ENCODE measurements at regions not wholly inside any gene's neighbourhood (a gene's known extent, or its start where the extent isn't known, plus 50 kb on each side); places are given as distances from the start of the nearest gene placed in this dataset.
"Not testable (repeated sequence)": the region's sequence is repeated elsewhere in the genome, so short reads cannot be mapped to it uniquely, and the experiment has no call there.

DNA sequence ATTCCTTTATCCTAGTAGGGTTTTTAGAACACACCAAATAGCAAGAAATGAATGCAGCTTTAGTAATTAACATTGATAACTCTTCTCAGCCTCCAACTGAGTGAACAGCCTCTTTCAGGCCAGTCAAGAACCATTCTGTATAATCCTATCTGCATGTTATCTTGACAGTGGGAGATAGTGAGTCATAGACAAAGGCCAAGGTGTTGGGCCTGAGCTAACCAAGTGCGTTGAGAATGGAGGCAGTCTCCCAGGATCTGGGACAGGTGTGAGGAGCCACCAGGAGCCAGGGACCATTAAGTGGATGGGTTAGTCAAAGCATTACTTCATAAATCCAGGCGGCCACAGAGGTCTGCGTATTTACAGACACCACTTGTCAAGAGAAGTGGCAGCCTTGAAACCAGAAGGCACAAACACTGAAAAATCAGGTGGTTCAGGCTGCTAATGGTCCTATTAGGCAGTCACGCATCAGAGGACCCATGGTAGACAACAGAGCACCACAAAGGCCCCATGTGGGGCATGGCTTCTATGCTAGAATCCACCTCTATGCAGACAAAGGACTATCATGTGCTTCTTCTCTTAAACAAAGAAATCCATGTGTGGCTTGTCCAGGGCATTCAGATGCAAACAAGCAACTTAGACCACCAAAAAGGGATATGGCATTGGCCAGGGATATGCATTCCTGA, 409.7 kb upstream of the PIK3R1 start:
- DNase-seq, result no peak

DNA sequence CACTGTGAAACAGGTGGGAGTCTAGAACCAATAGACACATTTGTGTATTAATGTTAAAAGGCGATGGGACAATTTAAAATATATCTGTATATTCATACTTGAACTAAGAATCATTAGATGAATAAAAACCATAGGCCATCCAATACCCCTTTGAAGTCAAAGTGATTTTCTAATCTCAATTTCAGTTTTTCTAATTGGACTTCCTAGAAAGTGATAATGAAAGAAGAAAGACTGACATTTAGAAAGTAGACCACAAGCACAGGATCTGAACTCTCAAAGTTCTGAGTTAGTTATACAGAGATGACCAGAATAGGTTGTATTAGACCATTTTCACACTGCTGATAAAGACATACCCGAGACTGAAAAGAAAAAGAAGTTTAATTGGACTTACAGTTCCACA, 412.8 kb upstream of the PIK3R1 start:
- no peak for DNase-seq

DNA sequence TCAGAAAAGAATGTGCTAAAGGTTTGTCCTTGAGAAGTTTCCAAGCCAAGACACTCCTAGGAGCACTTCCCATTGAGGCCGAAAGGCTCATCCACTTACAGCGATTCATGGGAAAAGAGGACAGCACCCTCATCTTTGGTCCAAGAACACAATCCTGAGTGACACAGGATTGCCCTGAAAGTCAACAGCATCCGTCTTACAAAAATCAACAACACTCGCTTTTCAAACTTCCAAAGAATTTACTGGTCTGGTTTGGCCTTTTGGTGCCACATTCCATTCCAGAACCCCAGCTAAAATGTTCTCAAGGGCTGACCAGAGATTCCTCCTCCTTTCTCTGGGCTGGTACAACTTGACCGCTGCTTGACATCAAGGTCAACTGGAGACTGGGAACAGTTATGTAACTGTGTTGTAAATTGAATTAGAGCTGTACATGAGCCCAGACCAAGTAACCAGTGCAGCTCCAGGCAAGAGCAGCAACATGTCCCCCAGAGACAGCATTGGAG, 415.8 kb upstream of the PIK3R1 start:
- DNase-seq, result no peak

GRCh38 chr5:67798470-67798869, 417.1 kb upstream of the PIK3R1 start:
- DNase-seq, result not testable (repeated sequence)

GRCh38 chr5:67795781-67796477, 419.6 kb upstream of the PIK3R1 start:
- DNase-seq, result no peak

DNA sequence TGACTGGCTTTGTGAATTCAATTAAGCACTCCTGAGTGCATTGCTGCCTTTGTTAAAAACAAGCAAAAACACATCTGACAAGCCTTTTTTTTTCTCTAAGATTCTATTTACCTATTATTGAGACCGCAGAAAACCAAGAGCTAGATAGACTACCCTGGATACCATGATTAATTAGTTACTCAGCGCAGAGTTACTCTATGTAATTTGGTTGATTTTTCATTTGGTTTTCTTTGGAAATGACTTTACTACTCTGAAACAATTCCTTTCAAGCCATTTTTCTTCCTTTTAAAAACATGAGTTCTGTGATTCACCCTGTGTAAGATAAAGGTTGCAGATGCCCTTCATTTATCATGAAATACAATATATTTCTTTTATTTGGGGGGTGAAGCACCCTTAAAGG, 421.6 kb upstream of the PIK3R1 start:
- DNase-seq, result no peak

DNA sequence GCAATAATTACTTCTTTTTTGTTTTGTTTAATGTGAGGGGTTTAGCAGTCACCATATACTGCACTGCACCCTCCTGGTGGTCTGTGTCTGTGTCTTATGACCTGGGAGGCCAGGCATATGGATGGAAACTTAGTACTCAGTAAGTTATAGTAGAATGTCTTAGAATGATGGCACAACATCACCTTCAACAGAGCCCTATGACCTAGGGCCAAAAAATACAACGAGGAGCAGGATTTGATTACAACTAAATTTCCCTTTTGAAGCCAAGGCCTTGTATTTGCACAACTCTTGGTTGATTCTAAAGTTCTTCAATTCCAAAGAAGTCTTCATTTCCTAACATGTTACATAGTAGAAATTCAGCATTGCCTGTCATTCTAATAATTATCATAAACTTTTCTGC, 422.1 kb upstream of the PIK3R1 start:
- DNase-seq, result no peak

DNA sequence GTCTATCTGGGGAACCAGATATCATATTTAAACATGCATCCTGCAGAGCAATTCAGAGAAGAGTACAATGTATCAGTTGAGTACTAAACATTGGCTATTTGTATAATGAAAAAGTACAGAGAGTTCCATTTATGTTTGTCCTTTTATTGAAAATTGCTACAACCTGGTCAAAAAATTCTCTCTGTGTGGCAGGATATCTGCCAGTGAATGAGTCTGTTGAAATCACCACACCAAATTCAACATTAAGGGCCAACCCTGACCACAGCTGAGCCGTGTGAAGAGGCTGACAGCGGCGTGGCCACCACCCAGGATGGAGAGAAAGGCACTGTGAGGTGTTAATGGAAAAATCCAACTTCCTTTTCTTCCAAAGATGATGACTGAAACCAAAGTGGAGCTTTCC, 422.7 kb upstream of the PIK3R1 start:
- DNase-seq, result no peak

DNA sequence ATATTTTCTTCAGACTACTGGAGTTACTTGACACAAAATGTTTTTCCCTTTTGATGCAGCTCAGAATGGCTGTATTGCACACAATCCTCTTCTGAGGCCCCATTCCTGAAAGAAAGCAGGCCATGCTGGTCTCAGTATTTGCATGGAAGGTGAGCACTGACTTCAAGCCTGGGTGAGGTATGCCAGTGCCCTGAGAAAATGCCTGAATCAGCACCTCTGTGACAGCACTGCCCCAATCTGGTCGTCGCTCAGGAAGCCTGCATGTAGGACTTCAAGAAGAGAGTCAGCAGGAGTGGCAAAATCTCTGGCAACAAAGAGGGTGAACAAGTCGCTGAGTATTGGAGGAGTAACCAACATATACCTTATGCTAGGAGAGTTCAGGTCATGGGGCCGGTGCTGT, 425.2 kb upstream of the PIK3R1 start:
- no peak for DNase-seq

DNA sequence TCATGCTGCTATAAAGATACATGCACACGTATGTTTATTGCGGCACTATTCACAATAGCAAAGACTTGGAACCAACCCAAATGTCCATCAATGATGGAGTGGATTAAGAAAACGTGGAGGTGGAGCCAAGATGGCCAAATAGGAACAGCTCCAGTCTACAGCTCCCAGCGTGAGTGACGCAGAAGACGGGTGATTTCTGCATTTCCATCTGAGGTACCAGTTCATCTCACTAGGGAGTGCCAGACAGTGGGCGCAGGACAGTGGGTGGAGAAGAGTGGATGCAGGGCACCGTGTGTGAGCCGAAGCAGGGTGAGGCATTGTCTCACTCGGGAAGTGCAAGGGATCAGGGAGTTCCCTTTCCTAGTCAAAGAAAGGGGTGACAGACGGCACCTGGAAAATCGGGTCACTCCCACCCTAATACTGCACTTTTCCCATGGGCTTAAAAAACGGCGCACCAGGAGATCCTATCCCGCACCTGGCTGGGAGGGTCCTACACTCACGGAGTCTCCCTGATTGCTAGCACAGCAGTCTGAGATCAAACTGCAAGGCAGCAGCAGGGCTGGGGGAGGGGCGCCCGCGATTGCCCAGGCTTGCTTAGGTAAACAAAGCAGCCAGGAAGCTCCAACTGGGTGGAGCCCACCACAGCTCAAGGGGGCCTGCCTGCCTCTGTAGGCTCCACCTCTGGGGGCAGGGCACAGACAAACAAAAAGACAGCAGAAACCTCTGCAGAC, 435.5 kb upstream of the PIK3R1 start:
- DNase-seq, result not testable (repeated sequence)

GRCh38 chr5:67774786-67775185, 440.8 kb upstream of the PIK3R1 start:
- no peak for DNase-seq

DNA sequence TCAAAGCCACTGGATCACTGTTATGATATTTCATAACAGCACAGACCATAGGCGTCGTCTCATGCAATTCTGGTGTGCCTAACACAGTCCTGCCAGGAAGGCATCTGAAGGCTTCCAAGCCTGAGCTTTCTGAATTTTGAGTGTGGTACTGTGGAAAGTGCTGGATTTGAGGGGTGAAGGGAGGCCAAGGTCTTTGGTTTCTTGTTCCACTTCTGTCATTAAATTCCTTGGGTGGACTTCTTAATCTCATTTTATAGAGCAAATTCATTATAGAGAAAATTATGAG, 441.3 kb upstream of the PIK3R1 start:
- no peak for DNase-seq

DNA sequence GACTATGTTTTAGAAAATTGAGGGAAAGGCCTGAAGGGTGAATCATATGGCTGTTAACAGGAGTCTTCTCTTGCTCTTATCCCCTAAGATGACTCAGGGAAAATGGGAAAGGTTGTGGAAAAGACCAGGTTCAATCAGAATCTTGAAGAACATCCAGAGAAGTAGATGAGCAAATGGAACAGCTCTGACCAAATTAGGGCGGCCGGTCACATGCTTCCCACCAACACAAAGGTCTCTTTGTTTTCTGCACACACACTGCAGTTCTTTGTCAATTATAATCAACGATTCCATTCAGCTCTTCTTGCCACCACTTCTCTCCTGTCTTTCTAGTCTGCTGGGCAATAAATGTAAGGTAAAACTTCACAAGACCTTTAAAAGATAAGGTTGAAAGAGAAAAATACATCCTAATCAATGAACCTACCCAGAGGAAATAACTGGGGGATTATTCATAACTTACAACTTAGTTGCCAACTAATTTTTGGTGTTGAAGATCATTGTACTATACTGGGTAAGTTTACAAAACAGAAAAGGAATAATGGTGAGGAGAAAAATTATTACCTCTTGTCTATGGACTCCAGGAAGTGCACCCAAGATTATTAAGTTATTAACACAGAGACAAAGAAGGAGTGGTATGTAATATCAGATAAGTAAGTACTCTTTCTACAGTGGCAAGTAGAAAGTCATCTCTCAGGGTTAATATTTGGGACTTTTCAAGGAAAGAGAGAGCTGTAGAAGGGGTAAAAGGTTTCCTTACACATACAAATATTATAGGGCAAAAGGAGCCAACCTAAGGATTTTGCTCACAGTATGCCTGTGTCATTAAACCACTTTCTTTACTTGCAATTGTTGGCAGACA, 441.9 kb upstream of the PIK3R1 start:
- no peak for DNase-seq

GRCh38 chr5:67771791-67772190, 443.8 kb upstream of the PIK3R1 start:
- DNase-seq, result no peak

GRCh38 chr5:67771221-67771620, 444.3 kb upstream of the PIK3R1 start:
- no peak for DNase-seq

DNA sequence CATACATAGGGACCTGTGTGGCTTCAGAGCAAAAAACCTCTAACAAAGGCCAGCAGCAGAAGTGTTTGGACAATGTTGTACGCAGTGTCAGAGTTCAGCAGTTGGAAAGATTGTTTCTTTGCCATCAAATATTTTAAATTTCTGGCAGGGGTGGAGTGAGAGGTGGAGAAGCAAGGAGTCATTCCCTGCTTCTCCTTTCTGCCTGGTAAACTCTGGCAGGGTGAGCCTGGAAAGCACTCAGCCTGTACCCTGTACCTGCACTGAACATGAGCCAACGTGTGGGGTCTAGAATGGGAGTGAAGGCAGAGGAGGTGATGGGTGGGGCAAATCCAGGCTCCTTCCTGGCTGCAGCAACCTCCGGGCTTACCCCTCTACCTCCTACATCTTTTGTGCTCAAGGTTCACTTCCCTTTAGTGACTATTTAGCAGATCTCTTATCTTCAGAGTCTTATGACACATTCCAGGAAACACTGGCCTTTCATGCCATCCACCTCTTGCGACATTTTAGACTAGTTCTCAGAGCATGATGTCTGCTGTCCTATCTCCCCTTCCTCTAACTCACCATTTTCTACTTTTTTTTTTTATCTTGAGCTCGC, 445.0 kb upstream of the PIK3R1 start:
- DNase-seq, result peak; percentile 30 to 80

DNA sequence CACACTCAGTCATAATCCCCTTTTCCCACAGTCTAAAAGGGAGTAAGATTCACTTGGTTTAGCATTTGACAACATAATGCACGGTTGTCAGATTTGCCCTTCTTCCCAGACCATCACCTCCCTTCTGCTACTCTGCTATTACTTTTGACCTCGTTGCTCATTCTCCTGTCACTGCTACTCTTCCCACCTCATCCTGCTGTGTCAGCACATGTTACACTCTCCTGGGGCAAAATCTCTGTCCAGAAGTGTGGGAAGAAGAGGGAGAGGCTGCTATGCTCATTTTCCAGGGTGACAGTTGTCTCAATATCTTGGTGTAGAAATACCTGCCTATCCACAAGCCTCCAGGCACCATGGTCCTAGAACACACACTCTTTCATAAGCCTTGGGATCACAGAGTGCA, 449.9 kb upstream of the PIK3R1 start:
- DNase-seq, result no peak

- DNase-seq, result not testable (repeated sequence)
Observed at GRCh38 chr5:67757771-67758170, 457.8 kb upstream of the PIK3R1 start.

GRCh38 chr5:67752357-67752708, 463.2 kb upstream of the PIK3R1 start:
- DNase-seq, result no peak

- no peak for DNase-seq
Observed at GRCh38 chr5:67748165-67748690, 467.3 kb upstream of the PIK3R1 start.

- DNase-seq, result no peak
Observed at GRCh38 chr5:67747096-67747495, 468.5 kb upstream of the PIK3R1 start.

GRCh38 chr5:67746608-67747007, 468.9 kb upstream of the PIK3R1 start:
- not testable (repeated sequence) for DNase-seq

DNA sequence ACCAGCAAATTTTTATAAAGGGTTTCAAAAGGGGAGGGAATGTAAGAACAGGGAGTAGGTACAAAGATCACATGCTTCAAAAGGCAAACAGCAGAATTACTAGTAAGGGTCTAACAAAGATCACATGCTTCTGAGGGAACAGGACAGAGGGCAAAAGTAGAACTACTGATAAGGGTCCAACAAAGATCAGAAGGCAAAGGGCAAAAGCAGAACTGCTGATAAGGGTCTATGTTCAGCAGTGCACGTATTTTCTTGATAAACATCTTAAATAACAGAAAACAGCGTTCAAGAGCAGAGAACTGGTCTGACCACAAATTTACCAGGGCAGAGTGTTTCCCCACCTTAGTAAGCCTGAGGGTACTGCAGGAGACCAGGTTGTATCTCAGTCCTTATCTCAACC, 469.5 kb upstream of the PIK3R1 start:
- no peak for DNase-seq
